GM12878 (cell line): ENCODE measurements at regions not wholly inside any gene's neighbourhood (a gene's known extent, or its start where the extent isn't known, plus 50 kb on each side); places are given as distances from the start of the nearest gene placed in this dataset.

Source experiments
- BRCA1 ChIP-seq: IDR thresholded peaks from 2 replicates; pipeline ENCODE4 v1.6.1; 2011; ENCODE audit warnings: low read depth, low read length, improper control_type of control experiment
- E4F1 ChIP-seq: fragments of 450-650 bp; IDR thresholded peaks from 2 replicates; pipeline ENCODE4 v1.6.1; 2018; ENCODE audit warnings: borderline replicate concordance, mild to moderate bottlenecking; ENCODE audit not compliant: partially characterized antibody
- EP300 ChIP-seq, 2 experiments: fragments of 150-350 bp in 1 of 2; IDR thresholded peaks; 2 replicates each; pipeline ENCODE4 v1.6.1; 2011 to 2012; ENCODE audit warnings: low read depth in 2 of 2, low read length in 2 of 2, borderline replicate concordance in 1 of 2, improper control_type of control experiment in 1 of 2, inconsistent platforms in 1 of 2; ENCODE audit not compliant: control insufficient read depth in 1 of 2
- EZH2 ChIP-seq: IDR thresholded peaks from 2 replicates; pipeline ENCODE4 v1.6.1; 2012; ENCODE audit warnings: low read depth, mild to moderate bottlenecking, control low read depth, inconsistent platforms, low read length, borderline replicate concordance; ENCODE audit not compliant: control insufficient read depth
- KDM1A ChIP-seq: fragments of 200-600 bp; sonication (generic); IDR thresholded peaks from 2 replicates; pipeline ENCODE4 v1.6.1; 2016; ENCODE audit warnings: borderline replicate concordance
- POLR2A ChIP-seq: IDR thresholded peaks from 2 replicates; pipeline ENCODE4 v1.6.1; 2011; ENCODE audit warnings: low read depth, mild to moderate bottlenecking, low read length
- POLR2AphosphoS5 ChIP-seq: IDR thresholded peaks from 2 replicates; pipeline ENCODE4 v1.6.1; 2011; ENCODE audit warnings: mild to moderate bottlenecking, low read length, inconsistent platforms
- RBBP5 ChIP-seq: fragments of 200-600 bp; sonication (generic); conservative IDR thresholded peaks from 2 replicates; pipeline ENCODE4 v1.6.1; 2016
- RELA ChIP-seq: fragments of 450-650 bp; IDR thresholded peaks from 2 replicates; pipeline ENCODE4 v1.8.0; 2014; ENCODE audit warnings: borderline replicate concordance; ENCODE audit not compliant: partially characterized antibody
- TF ChIP-seq, protein P1 (sequence below): fragments of 450-650 bp; IDR thresholded peaks from 2 replicates; pipeline ENCODE4 v1.6.1; 2014; ENCODE audit warnings: mild to moderate bottlenecking
- TF ChIP-seq, protein P2 (sequence below), 3 experiments: IDR thresholded peaks in 2 of 3; conservative IDR thresholded peaks in 1 of 3; 2 replicates each; pipeline ENCODE4 v1.5.1; 2011; ENCODE audit warnings: low read depth in 3 of 3, low read length in 3 of 3, mild to moderate bottlenecking in 3 of 3, control low read depth in 2 of 3, moderate library complexity in 2 of 3, inconsistent platforms in 1 of 3, mixed read lengths in 1 of 3; ENCODE audit not compliant: control insufficient read depth in 2 of 3, insufficient read depth in 1 of 3; ENCODE audit errors: extremely low read depth in 1 of 3
- TF ChIP-seq, protein P3 (sequence below): fragments of 450-650 bp; IDR thresholded peaks from 2 replicates; pipeline ENCODE4 v1.6.1; 2017; ENCODE audit warnings: mild to moderate bottlenecking

DNA sequence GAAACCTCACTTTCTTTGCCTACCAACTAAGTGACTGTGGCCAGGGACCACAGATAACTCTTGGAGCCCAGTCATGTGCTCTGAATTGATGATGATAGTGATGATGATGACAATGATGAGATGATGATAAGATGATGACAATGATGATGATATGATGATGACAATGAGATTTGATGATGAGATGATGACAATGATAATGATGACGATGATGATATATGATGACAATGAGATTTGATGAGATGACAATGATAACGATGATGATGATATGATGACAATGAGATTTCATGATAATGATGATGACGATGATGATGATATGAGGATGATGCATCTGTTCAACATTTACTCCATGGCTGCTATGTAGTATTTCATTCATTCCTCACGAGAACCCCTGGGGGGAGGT lies 213.0 kb downstream of the ERCC6L2 start:
- TF ChIP-seq, protein P1, sequence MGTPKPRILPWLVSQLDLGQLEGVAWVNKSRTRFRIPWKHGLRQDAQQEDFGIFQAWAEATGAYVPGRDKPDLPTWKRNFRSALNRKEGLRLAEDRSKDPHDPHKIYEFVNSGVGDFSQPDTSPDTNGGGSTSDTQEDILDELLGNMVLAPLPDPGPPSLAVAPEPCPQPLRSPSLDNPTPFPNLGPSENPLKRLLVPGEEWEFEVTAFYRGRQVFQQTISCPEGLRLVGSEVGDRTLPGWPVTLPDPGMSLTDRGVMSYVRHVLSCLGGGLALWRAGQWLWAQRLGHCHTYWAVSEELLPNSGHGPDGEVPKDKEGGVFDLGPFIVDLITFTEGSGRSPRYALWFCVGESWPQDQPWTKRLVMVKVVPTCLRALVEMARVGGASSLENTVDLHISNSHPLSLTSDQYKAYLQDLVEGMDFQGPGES, result no peak
- TF ChIP-seq BRCA1, result no peak
- no peak for TF ChIP-seq RELA
- TF ChIP-seq, protein P2, sequence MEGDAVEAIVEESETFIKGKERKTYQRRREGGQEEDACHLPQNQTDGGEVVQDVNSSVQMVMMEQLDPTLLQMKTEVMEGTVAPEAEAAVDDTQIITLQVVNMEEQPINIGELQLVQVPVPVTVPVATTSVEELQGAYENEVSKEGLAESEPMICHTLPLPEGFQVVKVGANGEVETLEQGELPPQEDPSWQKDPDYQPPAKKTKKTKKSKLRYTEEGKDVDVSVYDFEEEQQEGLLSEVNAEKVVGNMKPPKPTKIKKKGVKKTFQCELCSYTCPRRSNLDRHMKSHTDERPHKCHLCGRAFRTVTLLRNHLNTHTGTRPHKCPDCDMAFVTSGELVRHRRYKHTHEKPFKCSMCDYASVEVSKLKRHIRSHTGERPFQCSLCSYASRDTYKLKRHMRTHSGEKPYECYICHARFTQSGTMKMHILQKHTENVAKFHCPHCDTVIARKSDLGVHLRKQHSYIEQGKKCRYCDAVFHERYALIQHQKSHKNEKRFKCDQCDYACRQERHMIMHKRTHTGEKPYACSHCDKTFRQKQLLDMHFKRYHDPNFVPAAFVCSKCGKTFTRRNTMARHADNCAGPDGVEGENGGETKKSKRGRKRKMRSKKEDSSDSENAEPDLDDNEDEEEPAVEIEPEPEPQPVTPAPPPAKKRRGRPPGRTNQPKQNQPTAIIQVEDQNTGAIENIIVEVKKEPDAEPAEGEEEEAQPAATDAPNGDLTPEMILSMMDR (IDR thresholded peaks at IDR 0.05 in 2 of 3, conservative IDR thresholded peaks at IDR 0.05 in 1 of 3; ENCODE audit: control insufficient read depth in 2 of 3, extremely low read depth in 1 of 3, insufficient read depth in 1 of 3, low read depth in 3 of 3, low read length in 3 of 3), result no peak
- no peak for TF ChIP-seq POLR2AphosphoS5
- TF ChIP-seq EZH2, result no peak
- TF ChIP-seq POLR2A, result no peak
- no peak for TF ChIP-seq RBBP5
- no peak for TF ChIP-seq E4F1
- TF ChIP-seq, protein P3, sequence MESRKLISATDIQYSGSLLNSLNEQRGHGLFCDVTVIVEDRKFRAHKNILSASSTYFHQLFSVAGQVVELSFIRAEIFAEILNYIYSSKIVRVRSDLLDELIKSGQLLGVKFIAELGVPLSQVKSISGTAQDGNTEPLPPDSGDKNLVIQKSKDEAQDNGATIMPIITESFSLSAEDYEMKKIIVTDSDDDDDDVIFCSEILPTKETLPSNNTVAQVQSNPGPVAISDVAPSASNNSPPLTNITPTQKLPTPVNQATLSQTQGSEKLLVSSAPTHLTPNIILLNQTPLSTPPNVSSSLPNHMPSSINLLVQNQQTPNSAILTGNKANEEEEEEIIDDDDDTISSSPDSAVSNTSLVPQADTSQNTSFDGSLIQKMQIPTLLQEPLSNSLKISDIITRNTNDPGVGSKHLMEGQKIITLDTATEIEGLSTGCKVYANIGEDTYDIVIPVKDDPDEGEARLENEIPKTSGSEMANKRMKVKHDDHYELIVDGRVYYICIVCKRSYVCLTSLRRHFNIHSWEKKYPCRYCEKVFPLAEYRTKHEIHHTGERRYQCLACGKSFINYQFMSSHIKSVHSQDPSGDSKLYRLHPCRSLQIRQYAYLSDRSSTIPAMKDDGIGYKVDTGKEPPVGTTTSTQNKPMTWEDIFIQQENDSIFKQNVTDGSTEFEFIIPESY, result no peak
- no peak for TF ChIP-seq KDM1A
- TF ChIP-seq EP300 (IDR thresholded peaks at IDR 0.05; ENCODE audit: borderline replicate concordance in 1 of 2, control insufficient read depth in 1 of 2, low read depth in 2 of 2, low read length in 2 of 2), result no peak
